GM12891 (cell line): ENCODE measurements at regions not wholly inside any gene's neighbourhood (a gene's known extent, or its start where the extent isn't known, plus 50 kb on each side); places are given as distances from the start of the nearest gene placed in this dataset.

Source experiments
- POLR2A ChIP-seq: IDR thresholded peaks from 2 replicates; pipeline ENCODE4 v1.6.1; 2011; ENCODE audit warnings: low read depth, low read length, control low read depth
- POLR2AphosphoS5 ChIP-seq: IDR thresholded peaks from 2 replicates; pipeline ENCODE4 v1.6.1; 2011; ENCODE audit warnings: low read depth, low read length, control low read depth
- TAF1 ChIP-seq: IDR thresholded peaks from 2 replicates; pipeline ENCODE4 v1.6.1; 2011; ENCODE audit warnings: low read depth, low read length, control low read depth

GRCh38 chr5:87074072-87074471, 193.6 kb upstream of the RASA1 start:
- TF ChIP-seq POLR2A (no peak), POLR2AphosphoS5 (no peak), TAF1 (no peak)
